ENCODE measurements at regions not wholly inside any gene's neighbourhood (a gene's known extent, or its start where the extent isn't known, plus 50 kb on each side); places are given as distances from the start of the nearest gene placed in this dataset.
"Not testable (repeated sequence)": the region's sequence is repeated elsewhere in the genome, so short reads cannot be mapped to it uniquely, and the experiment has no call there.

DNA sequence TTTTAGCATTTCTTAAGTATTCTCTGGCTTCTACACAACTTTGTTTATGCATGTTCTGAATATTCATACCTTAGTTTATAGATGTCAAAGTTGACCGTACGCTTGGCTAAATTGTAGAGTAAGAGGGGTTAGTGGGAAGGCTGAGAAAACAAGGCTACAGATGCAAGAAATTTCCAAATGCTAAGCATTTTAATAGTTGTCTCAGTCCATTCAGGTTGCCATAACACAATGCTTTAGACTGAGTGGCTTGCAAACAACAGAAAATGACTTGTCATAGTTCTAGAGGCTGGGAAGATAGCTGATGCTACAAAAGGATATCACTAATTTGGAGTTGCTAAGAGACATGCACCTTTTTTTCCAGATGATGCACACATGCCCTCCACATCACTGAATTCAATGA is 53.0 kb upstream of the C1QTNF3 start:
- DNase-seq (ENCODE audit: low read depth); in situ Hi-C loops (cut with HindIII; ENCODE audit: low sequenced_read_pairs); H3K4me3 ChIP-seq (ENCODE audit: low read depth, low read length): not testable (repeated sequence)

- in situ Hi-C loops (cut with HindIII; ENCODE audit: low sequenced_read_pairs); DNase-seq (ENCODE audit: low read depth); H3K4me3 ChIP-seq (ENCODE audit: low read depth, low read length): not testable (repeated sequence)
Measured at GRCh38 chr5:34099891-34100290, 56.9 kb upstream of the C1QTNF3 start.

DNA sequence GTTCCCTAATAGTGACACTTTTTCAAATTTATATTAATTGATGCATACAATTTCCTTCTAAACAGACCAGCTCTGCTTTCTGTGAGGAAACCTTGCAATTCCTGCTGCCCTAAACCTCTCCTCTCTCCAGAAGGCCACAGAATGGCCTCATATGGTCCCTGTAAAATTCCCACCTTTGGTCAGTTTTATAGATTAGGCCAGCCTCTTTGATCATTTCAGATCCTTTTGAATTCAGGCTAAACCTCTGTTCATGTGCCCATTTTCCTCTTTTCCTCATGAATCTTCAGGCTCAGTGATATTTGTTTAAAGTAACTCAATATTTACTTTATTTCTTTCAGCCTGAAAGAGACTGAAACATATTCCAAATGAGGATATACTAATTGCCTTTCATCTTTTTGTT is 58.6 kb upstream of the C1QTNF3 start:
- DNase-seq (ENCODE audit: low read depth); in situ Hi-C loops (cut with HindIII; ENCODE audit: low sequenced_read_pairs); H3K4me3 ChIP-seq (ENCODE audit: low read depth, low read length): not testable (repeated sequence)

GRCh38 chr5:34108897-34109296 is 65.9 kb upstream of the C1QTNF3 start:
- H3K4me3 ChIP-seq (ENCODE audit: low read depth, low read length); in situ Hi-C loops (cut with HindIII; ENCODE audit: low sequenced_read_pairs); DNase-seq (ENCODE audit: low read depth): not testable (repeated sequence)

DNA sequence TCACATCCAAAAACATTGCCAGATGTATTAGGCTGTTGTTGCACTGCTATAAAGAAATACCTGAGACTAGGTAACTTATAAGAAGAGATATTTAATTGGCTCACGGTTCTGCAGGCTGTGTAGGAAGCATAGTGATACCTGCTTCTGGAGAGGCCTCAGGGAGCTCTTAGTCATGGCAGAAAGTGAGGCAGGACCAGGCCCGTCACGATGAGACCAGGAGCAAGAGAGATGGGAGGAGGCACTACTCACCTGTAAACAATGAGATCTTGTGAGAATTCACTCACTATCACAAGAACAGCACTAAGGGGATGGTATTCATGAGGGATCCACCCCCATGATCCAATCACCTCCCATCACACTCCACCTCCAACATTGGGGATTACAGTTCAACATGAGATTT is 81.3 kb upstream of the C1QTNF3 start:
- H3K4me3 ChIP-seq (ENCODE audit: low read depth, low read length); DNase-seq (ENCODE audit: low read depth); in situ Hi-C loops (cut with HindIII; ENCODE audit: low sequenced_read_pairs): not testable (repeated sequence)

DNA sequence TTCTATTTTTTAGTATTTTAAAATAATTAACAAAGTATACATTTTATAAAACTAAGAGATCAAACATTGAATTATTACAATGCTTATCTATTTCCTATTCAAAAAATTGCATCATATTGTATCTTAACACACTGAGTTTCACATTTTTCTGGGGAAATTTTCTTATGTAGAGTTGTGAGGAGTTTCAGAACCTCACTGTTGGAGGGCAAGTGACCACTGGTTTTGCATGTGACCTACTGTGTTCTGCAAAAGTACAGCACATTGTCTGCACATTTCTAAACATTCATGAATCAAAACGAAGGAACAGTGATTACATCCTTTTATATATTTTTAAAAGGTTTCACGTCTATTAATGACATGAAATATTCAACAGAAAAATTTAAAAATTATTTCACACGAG is 82.3 kb upstream of the C1QTNF3 start:
- H3K4me3 ChIP-seq (ENCODE audit: low read depth, low read length); DNase-seq (ENCODE audit: low read depth); in situ Hi-C loops (cut with HindIII; ENCODE audit: low sequenced_read_pairs): not testable (repeated sequence)

DNA sequence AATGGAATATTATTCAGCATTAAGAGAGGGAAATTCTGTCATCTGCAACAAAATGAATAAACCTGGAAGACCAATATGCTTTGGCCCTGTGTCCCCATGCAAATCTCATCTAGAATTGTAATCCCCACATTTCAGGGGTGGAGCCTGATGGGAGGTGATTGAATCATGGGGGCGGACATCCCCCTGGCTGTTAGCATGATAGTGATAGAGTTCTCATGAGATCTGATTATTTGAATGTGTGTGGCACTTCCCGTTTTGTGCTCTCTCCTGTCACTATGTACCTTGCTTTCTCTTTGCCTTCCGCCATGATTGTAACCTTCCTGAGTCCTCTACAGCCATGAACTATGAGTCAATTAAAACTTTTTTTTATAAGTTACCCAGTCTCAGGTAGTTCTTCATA is 83.7 kb upstream of the C1QTNF3 start:
- DNase-seq (ENCODE audit: low read depth); in situ Hi-C loops (cut with HindIII; ENCODE audit: low sequenced_read_pairs); H3K4me3 ChIP-seq (ENCODE audit: low read depth, low read length): not testable (repeated sequence)

- in situ Hi-C loops (cut with HindIII; ENCODE audit: low sequenced_read_pairs); H3K4me3 ChIP-seq (ENCODE audit: low read depth, low read length); DNase-seq (ENCODE audit: low read depth): not testable (repeated sequence)
Measured at GRCh38 chr5:34127818-34128217, 84.8 kb upstream of the C1QTNF3 start.

DNA sequence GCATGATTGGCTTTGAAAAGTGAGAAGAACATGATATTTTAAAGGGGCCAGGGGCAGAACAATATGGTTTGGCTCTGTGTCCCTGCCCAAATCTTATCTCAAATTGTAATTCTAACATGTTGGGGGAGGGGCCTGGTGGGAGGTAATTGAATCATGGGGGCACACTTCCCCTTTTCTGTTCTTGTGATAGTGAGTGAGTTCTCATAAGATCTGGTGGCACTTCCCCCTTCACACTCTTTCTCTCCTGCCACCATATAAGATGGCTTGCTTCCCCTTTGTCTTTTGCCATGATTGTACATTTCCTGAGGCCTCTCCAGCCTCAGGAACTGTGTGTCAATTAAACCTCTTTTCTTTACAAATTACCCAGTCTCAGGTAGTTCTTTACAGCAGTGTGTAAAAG is 85.9 kb upstream of the C1QTNF3 start:
- DNase-seq (ENCODE audit: low read depth); in situ Hi-C loops (cut with HindIII; ENCODE audit: low sequenced_read_pairs); H3K4me3 ChIP-seq (ENCODE audit: low read depth, low read length): not testable (repeated sequence)

DNA sequence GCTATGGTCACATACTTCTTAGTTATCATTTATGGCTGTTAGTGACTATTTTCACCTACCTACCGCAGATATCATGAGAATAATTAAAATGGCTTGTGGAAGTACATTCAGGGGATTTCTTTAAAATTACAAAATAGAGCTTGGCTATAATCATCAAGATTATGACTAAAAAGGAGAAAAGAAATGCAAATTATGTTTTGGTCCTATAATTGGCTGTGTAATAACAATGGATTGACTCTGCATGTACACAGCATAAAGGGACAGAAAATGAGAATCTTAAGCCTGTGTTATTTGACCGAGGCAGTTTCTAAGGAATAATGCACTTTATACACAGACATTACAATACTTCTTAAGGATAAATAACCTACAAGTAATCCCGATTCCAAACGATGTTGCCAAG is 112.0 kb upstream of the C1QTNF3 start:
- DNase-seq (ENCODE audit: low read depth); in situ Hi-C loops (cut with HindIII; ENCODE audit: low sequenced_read_pairs); H3K4me3 ChIP-seq (ENCODE audit: low read depth, low read length): not testable (repeated sequence)

- DNase-seq (ENCODE audit: low read depth); H3K4me3 ChIP-seq (ENCODE audit: low read depth, low read length); in situ Hi-C loops (cut with HindIII; ENCODE audit: low sequenced_read_pairs): not testable (repeated sequence)
Measured at GRCh38 chr5:34156703-34157414, 113.8 kb upstream of the C1QTNF3 start.

DNA sequence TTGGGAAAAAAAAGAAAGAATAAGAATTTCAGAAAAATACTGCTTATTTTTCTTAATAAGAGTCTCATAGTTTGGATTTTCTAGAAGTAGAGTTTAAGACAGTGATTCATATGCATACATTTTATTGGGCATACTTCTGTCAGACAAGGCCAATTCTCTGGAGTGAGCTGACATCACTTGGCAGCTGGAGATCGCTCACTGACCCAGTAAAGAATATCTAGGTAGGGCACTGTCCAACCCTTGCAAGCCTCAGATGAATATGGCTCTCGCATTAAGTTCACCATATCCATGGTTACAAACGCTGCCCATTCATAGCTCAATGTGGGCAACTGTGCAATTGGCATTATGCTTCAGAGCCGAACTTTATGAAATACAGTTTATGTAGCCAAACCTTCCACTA is 117.9 kb upstream of the C1QTNF3 start:
- DNase-seq (ENCODE audit: low read depth); H3K4me3 ChIP-seq (ENCODE audit: low read depth, low read length); in situ Hi-C loops (cut with HindIII; ENCODE audit: low sequenced_read_pairs): not testable (repeated sequence)

GRCh38 chr5:34171398-34171797 is 128.4 kb upstream of the C1QTNF3 start:
- H3K4me3 ChIP-seq (ENCODE audit: low read depth, low read length); in situ Hi-C loops (cut with HindIII; ENCODE audit: low sequenced_read_pairs); DNase-seq (ENCODE audit: low read depth): not testable (repeated sequence)

- H3K4me3 ChIP-seq (ENCODE audit: low read depth, low read length); in situ Hi-C loops (cut with HindIII; ENCODE audit: low sequenced_read_pairs); DNase-seq (ENCODE audit: low read depth): not testable (repeated sequence)
Measured at GRCh38 chr5:34179453-34180190, 136.6 kb upstream of the C1QTNF3 start.

GRCh38 chr5:34180225-34180624 is 137.2 kb upstream of the C1QTNF3 start:
- DNase-seq (ENCODE audit: low read depth); H3K4me3 ChIP-seq (ENCODE audit: low read depth, low read length); in situ Hi-C loops (cut with HindIII; ENCODE audit: low sequenced_read_pairs): not testable (repeated sequence)

GRCh38 chr5:34180940-34181614 is 138.1 kb upstream of the C1QTNF3 start:
- in situ Hi-C loops (cut with HindIII; ENCODE audit: low sequenced_read_pairs); H3K4me3 ChIP-seq (ENCODE audit: low read depth, low read length); DNase-seq (ENCODE audit: low read depth): not testable (repeated sequence)

GRCh38 chr5:34185005-34185404 is 142.0 kb upstream of the C1QTNF3 start:
- in situ Hi-C loops (cut with HindIII; ENCODE audit: low sequenced_read_pairs); H3K4me3 ChIP-seq (ENCODE audit: low read depth, low read length); DNase-seq (ENCODE audit: low read depth): not testable (repeated sequence)

- in situ Hi-C loops (cut with HindIII; ENCODE audit: low sequenced_read_pairs); H3K4me3 ChIP-seq (ENCODE audit: low read depth, low read length); DNase-seq (ENCODE audit: low read depth): not testable (repeated sequence)
Measured at GRCh38 chr5:34185572-34185971, 142.6 kb upstream of the C1QTNF3 start.
